ENCODE measurements at regions not wholly inside any gene's neighbourhood (a gene's known extent, or its start where the extent isn't known, plus 50 kb on each side); places are given as distances from the start of the nearest gene placed in this dataset.

DNA sequence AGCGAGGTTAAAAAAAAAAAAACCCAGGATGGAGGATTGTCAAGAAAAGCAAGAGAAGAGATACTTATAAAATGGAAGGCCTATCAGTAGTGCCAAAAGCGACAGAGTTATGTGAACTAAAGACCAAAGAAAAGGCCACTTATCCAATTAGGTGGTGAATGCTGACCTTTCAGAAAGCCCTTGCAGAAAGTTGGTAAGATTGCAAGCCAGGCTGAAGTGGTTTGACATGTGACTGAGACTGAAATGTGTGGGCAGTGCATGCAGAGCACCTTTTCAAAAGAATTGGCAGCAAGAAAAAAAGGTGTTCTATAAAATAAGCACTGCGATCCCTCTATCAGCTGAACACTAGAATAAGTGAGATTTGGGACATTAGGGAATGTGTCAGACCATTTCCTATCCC lies 379.4 kb upstream of the FAM98A start:
- TF ChIP-seq, protein P1, sequence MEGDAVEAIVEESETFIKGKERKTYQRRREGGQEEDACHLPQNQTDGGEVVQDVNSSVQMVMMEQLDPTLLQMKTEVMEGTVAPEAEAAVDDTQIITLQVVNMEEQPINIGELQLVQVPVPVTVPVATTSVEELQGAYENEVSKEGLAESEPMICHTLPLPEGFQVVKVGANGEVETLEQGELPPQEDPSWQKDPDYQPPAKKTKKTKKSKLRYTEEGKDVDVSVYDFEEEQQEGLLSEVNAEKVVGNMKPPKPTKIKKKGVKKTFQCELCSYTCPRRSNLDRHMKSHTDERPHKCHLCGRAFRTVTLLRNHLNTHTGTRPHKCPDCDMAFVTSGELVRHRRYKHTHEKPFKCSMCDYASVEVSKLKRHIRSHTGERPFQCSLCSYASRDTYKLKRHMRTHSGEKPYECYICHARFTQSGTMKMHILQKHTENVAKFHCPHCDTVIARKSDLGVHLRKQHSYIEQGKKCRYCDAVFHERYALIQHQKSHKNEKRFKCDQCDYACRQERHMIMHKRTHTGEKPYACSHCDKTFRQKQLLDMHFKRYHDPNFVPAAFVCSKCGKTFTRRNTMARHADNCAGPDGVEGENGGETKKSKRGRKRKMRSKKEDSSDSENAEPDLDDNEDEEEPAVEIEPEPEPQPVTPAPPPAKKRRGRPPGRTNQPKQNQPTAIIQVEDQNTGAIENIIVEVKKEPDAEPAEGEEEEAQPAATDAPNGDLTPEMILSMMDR (IDR thresholded peaks at IDR 0.05; ENCODE audit: insufficient read depth, low read depth, low read length), result no peak
- TF ChIP-seq EZH2 (IDR thresholded peaks at IDR 0.05; ENCODE audit: insufficient read depth, low read length), result no peak
- H3K27me3 Mint-ChIP-seq (ENCODE audit: low read depth, unreplicated experiment), result no peaks in the 10 kb centered on the region

DNA sequence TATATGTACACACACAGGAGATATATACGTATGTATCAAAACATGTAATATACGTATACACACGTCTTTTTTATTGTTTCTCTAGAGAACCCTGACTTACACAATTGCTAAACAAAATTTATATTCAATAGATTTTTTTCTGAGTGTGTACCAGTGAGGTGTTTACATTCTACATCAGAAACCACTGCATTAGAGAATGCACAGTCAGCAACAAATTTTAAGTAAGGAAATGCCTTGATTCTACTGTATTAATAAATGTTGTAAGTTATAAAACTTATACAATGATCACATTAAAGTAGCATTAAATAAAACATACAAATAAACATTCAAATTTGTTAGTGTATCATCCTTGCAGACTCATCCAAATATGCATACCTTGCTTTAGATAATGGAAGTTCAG lies 376.4 kb upstream of the FAM98A start:
- Histone ChIP-seq H3K4me1 (ENCODE audit: insufficient read depth, low read length) (no peaks in the 10 kb centered on the region), H3K4me2 (ENCODE audit: low read length) (no peak overlapping the region), H3K27ac (ENCODE audit: low read depth, low read length) (no peak overlapping the region), H3K27me3 (ENCODE audit: insufficient read depth, low read length) (no peaks in the 10 kb centered on the region), H3K9ac (ENCODE audit: low read length) (no peak overlapping the region), H2AFZ (ENCODE audit: low read depth, low read length) (no peak overlapping the region), H3K36me3 (ENCODE audit: insufficient read depth, low read length) (no peaks in the 10 kb centered on the region), H4K20me1 (ENCODE audit: insufficient read depth, low read length) (no peaks in the 10 kb centered on the region), H3K4me3 (ENCODE audit: insufficient read depth, low read depth, low read length) (no peak overlapping the region), H3K79me2 (ENCODE audit: insufficient read depth, low read length) (no peaks in the 10 kb centered on the region), H3K9me3 (ENCODE audit: insufficient read depth, low read depth, low read length) (no peaks in the 10 kb centered on the region)
- H3K9me3 Mint-ChIP-seq (ENCODE audit: unreplicated experiment), result no peaks in the 10 kb centered on the region
- no peak overlapping the region for H3K4me3 Mint-ChIP-seq (ENCODE audit: unreplicated experiment)
- no peaks in the 10 kb centered on the region for H3K36me3 Mint-ChIP-seq (ENCODE audit: low read depth, unreplicated experiment)
- no peaks in the 10 kb centered on the region for H3K4me1 Mint-ChIP-seq (ENCODE audit: low read depth, unreplicated experiment)
- DNase-seq (ENCODE audit: low read depth) (no peak), FAIRE-seq (no peak)
- H3K27ac Mint-ChIP-seq (ENCODE audit: unreplicated experiment), result no peak overlapping the region
- no peak for TF ChIP-seq EZH2 (IDR thresholded peaks at IDR 0.05; ENCODE audit: insufficient read depth, low read length)
- TF ChIP-seq, protein P1 (IDR thresholded peaks at IDR 0.05; ENCODE audit: insufficient read depth, low read depth, low read length), result no peak
- no peaks in the 10 kb centered on the region for H3K27me3 Mint-ChIP-seq (ENCODE audit: low read depth, unreplicated experiment)

More for the DNA sequence above, 379.4 kb upstream of the FAM98A start:
- Histone ChIP-seq H3K4me1 (ENCODE audit: insufficient read depth, low read length) (no peaks in the 10 kb centered on the region), H3K9me3 (ENCODE audit: insufficient read depth, low read depth, low read length) (no peaks in the 10 kb centered on the region), H3K27ac (ENCODE audit: low read depth, low read length) (no peak overlapping the region), H3K4me2 (ENCODE audit: low read length) (no peak overlapping the region), H3K79me2 (ENCODE audit: insufficient read depth, low read length) (no peaks in the 10 kb centered on the region), H2AFZ (ENCODE audit: low read depth, low read length) (no peak overlapping the region), H3K36me3 (ENCODE audit: insufficient read depth, low read length) (no peaks in the 10 kb centered on the region), H3K4me3 (ENCODE audit: insufficient read depth, low read depth, low read length) (no peak overlapping the region), H4K20me1 (ENCODE audit: insufficient read depth, low read length) (no peaks in the 10 kb centered on the region), H3K9ac (ENCODE audit: low read length) (no peak overlapping the region), H3K27me3 (ENCODE audit: insufficient read depth, low read length) (no peaks in the 10 kb centered on the region)
- Mint-ChIP-seq H3K9me3 (ENCODE audit: unreplicated experiment) (no peaks in the 10 kb centered on the region), H3K4me3 (ENCODE audit: unreplicated experiment) (no peak overlapping the region), H3K27ac (ENCODE audit: unreplicated experiment) (no peak overlapping the region), H3K4me1 (ENCODE audit: low read depth, unreplicated experiment) (no peaks in the 10 kb centered on the region), H3K36me3 (ENCODE audit: low read depth, unreplicated experiment) (no peaks in the 10 kb centered on the region)
- no peak for DNase-seq (ENCODE audit: low read depth)
- no peak for FAIRE-seq

DNA sequence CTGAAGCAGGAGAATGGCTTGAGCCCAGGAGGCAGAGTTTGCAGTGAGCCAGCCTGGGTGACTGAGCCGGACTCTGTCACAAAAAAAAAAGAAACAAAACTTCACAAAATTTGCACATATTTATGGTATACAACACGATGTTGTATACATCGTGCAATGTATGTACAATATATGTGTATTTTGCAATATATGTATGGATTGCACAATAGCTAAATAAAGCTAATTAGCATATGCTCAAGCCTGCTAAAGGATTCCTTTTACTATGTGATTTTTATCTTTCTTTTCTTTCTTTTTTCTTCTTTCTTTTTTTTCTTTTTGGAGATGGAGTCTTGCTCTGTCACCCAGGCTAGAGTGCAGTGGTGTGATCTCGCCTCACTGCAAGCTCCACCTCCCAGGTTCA lies 368.0 kb upstream of the FAM98A start:
- Histone ChIP-seq H3K27me3 (ENCODE audit: insufficient read depth, low read length) (no peaks in the 10 kb centered on the region), H3K9ac (ENCODE audit: low read length) (no peak overlapping the region), H3K79me2 (ENCODE audit: insufficient read depth, low read length) (no peaks in the 10 kb centered on the region), H3K27ac (ENCODE audit: low read depth, low read length) (no peak overlapping the region), H3K9me3 (ENCODE audit: insufficient read depth, low read depth, low read length) (no peaks in the 10 kb centered on the region), H4K20me1 (ENCODE audit: insufficient read depth, low read length) (no peaks in the 10 kb centered on the region), H3K4me1 (ENCODE audit: insufficient read depth, low read length) (no peaks in the 10 kb centered on the region), H3K4me2 (ENCODE audit: low read length) (no peak overlapping the region), H2AFZ (ENCODE audit: low read depth, low read length) (no peak overlapping the region), H3K4me3 (ENCODE audit: insufficient read depth, low read depth, low read length) (no peak overlapping the region), H3K36me3 (ENCODE audit: insufficient read depth, low read length) (no peaks in the 10 kb centered on the region)
- TF ChIP-seq, protein P1 (IDR thresholded peaks at IDR 0.05; ENCODE audit: insufficient read depth, low read depth, low read length), result no peak
- TF ChIP-seq EZH2 (IDR thresholded peaks at IDR 0.05; ENCODE audit: insufficient read depth, low read length), result no peak
- FAIRE-seq (no peak), DNase-seq (ENCODE audit: low read depth) (no peak)
- Mint-ChIP-seq H3K36me3 (ENCODE audit: low read depth, unreplicated experiment) (no peaks in the 10 kb centered on the region), H3K9me3 (ENCODE audit: unreplicated experiment) (no peaks in the 10 kb centered on the region), H3K27me3 (ENCODE audit: low read depth, unreplicated experiment) (no peaks in the 10 kb centered on the region), H3K27ac (ENCODE audit: unreplicated experiment) (no peak overlapping the region), H3K4me3 (ENCODE audit: unreplicated experiment) (no peak overlapping the region), H3K4me1 (ENCODE audit: low read depth, unreplicated experiment) (no peaks in the 10 kb centered on the region)
